ENCODE measurements at regions not wholly inside any gene's neighbourhood (a gene's known extent, or its start where the extent isn't known, plus 50 kb on each side); places are given as distances from the start of the nearest gene placed in this dataset.

DNA sequence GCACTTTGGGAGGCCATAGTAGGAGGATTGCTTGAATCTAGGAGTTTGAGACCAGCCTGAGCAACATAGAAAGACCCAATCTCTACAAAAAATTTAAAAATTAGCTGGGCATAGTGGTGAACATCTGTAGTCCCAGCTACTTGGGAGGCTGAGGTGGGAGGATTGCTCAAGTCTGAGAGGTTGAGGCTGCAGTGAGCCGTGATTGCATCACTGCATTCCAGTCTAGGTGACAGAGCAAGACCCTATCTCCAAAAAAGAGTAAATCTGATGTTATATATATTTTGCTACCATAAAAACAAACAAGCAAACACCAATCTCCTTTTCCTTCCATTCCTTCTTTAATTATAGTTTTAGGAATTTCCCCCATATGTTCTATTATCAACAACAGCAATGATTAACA, 74.2 kb upstream of the RNU6-1 start:
- Histone ChIP-seq H3K27me3 (ENCODE audit: insufficient read depth, low read length) (no peaks in the 10 kb centered on the region), H3K4me3 (ENCODE audit: low read length) (no peak overlapping the region), H3K36me3 (ENCODE audit: insufficient read depth, low read length) (no peaks in the 10 kb centered on the region), H3K9me3 (ENCODE audit: low read length) (no peaks in the 10 kb centered on the region), H3K4me1 (ENCODE audit: insufficient read depth, low read length) (peaks cover 45% of the 10 kb centered on the region), H2AFZ (ENCODE audit: low read depth, low read length) (no peak overlapping the region)

DNA sequence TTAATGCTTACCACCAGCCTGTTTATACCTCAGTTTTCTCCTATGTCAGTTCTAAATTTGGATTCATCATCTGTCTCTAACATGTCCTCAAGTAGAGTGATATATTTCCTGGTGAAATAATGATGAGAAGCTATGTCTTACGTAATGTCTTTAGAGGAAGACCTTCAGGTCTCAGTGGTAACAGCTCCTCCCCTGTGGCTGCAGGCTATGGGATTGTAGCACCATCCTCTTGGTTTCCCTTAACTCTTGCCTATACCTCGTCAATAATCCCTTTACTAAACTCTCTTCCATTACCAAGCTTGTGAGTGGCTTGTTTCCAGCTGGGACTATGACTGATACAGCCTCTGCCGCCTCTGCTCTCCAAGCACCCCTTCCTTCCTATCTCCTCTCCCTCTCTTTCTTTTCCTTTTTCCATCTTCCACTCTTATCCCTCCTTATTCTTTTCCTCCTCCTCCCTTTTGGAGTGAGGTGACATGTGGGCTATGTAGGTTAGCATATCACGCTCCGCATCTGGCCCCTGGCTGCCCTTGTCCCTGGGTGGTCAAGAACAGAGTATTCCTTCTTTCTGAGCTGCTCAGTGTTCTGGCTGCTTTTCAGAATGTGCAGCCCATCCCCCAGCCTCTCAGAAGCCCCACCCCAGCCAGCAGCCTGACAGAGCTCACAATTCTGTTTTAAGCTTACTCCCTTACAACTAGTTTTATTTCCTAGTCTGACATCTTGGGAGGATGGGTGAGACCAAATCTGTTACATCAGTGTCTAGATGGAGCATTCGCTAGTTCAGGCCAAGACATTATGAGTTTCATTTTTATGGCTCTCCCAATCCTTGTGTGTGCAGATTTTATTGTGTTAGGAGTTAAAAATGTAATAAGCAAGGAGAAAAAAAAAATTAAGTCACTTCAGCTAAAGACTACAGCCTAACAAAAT, 75.0 kb upstream of the RNU6-1 start:
- Histone ChIP-seq H2AFZ (ENCODE audit: low read depth, low read length) (peak overlapping the region; percentile 53), H3K27me3 (ENCODE audit: insufficient read depth, low read length) (no peaks in the 10 kb centered on the region), H3K9me3 (ENCODE audit: low read length) (no peaks in the 10 kb centered on the region), H3K36me3 (ENCODE audit: insufficient read depth, low read length) (no peaks in the 10 kb centered on the region), H3K4me3 (ENCODE audit: low read length) (no peak overlapping the region), H3K4me1 (ENCODE audit: insufficient read depth, low read length) (peaks cover 45% of the 10 kb centered on the region)

DNA sequence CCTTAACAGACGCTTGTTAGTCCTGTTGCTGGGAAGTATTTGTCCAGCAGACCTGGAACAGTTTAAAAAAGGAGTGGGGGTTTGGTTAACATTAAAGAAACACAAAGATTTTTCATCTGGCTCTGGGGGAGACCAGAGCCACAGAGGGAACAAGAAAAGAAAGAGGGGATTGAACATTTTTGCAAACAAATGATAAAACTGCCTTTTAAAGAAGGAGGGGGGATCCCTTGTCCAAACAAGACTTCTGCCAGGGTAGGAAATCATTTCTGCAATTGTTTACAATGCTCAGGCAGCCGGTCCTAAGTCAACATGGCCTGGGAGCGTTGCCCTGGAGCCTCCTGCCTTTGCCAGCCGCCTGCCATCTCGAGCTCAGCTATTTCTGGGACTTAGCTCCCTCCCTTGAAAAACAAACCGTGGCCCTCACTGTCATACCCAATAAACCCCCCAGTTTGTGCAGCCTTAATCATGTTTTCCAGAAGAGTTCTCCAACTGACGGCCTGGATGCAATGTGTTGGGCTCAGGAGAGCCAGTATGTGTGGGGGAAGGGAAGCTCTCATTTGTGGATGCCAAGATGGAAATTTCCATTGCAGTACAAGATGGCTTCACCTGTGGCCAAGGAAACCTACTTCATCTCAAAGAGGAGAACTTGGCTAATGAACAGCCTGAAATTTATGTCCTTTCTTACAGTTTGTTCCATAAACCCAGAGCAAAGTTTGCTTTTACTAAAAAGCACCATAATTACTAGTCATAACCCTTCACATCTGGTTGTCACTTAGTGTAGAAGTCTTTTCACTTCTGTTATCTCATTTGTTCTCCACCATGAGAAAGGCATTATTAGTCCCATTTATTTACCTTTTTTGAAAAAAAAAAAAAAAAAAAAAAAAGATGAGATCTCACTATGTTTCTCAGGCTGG, 75.9 kb upstream of the RNU6-1 start:
- H3K4me1 ChIP-seq (ENCODE audit: insufficient read depth, low read length): peaks cover 45% of the 10 kb centered on the region
- H3K27me3 ChIP-seq (ENCODE audit: insufficient read depth, low read length): no peaks in the 10 kb centered on the region
- no peak overlapping the region for H3K4me3 ChIP-seq (ENCODE audit: low read length)
- peak overlapping the region; percentile 53 for H2AFZ ChIP-seq (ENCODE audit: low read depth, low read length)
- H3K9me3 ChIP-seq (ENCODE audit: low read length): no peaks in the 10 kb centered on the region
- no peaks in the 10 kb centered on the region for H3K36me3 ChIP-seq (ENCODE audit: insufficient read depth, low read length)

DNA sequence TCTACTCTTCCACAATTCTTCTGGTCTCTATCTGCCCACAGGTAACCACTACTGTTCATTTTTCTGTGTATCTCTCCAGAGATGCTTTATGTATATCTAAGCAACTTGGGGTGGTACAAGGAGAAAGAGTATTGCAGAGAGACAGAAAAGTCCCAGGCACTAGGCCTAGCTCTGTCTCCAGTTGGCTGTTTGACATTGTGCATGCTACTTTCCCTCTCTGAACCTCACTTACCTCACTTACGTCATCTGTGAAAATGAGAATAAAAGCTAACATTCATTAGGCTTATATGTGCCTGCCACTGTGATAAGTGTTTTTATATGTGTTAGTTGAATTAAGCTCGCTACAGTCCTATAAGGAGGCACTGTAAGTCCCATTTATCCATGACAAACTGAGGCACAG, 76.7 kb upstream of the RNU6-1 start:
- H3K4me1 ChIP-seq (ENCODE audit: insufficient read depth, low read length): peaks cover 45% of the 10 kb centered on the region
- no peaks in the 10 kb centered on the region for H3K36me3 ChIP-seq (ENCODE audit: insufficient read depth, low read length)
- H3K27me3 ChIP-seq (ENCODE audit: insufficient read depth, low read length): no peaks in the 10 kb centered on the region
- H3K4me3 ChIP-seq (ENCODE audit: low read length): no peak overlapping the region
- no peaks in the 10 kb centered on the region for H3K9me3 ChIP-seq (ENCODE audit: low read length)
- no peak overlapping the region for H2AFZ ChIP-seq (ENCODE audit: low read depth, low read length)

GRCh38 chr15:67917037-67917436, 77.2 kb upstream of the RNU6-1 start:
- Histone ChIP-seq H3K27me3 (ENCODE audit: insufficient read depth, low read length) (no peaks in the 10 kb centered on the region), H3K36me3 (ENCODE audit: insufficient read depth, low read length) (no peaks in the 10 kb centered on the region), H3K4me3 (ENCODE audit: low read length) (no peak overlapping the region), H3K4me1 (ENCODE audit: insufficient read depth, low read length) (peaks cover 45% of the 10 kb centered on the region), H2AFZ (ENCODE audit: low read depth, low read length) (no peak overlapping the region), H3K9me3 (ENCODE audit: low read length) (no peaks in the 10 kb centered on the region)

GRCh38 chr15:67917636-67918035, 77.8 kb upstream of the RNU6-1 start:
- Histone ChIP-seq H2AFZ (ENCODE audit: low read depth, low read length) (no peak overlapping the region), H3K36me3 (ENCODE audit: insufficient read depth, low read length) (no peaks in the 10 kb centered on the region), H3K4me1 (ENCODE audit: insufficient read depth, low read length) (peaks cover 45% of the 10 kb centered on the region), H3K9me3 (ENCODE audit: low read length) (no peaks in the 10 kb centered on the region), H3K27me3 (ENCODE audit: insufficient read depth, low read length) (no peaks in the 10 kb centered on the region), H3K4me3 (ENCODE audit: low read length) (no peak overlapping the region)

- Histone ChIP-seq H3K4me1 (ENCODE audit: insufficient read depth, low read length) (peaks cover 45% of the 10 kb centered on the region), H2AFZ (ENCODE audit: low read depth, low read length) (no peak overlapping the region), H3K27me3 (ENCODE audit: insufficient read depth, low read length) (no peaks in the 10 kb centered on the region), H3K36me3 (ENCODE audit: insufficient read depth, low read length) (no peaks in the 10 kb centered on the region), H3K4me3 (ENCODE audit: low read length) (no peak overlapping the region), H3K9me3 (ENCODE audit: low read length) (no peaks in the 10 kb centered on the region)
These were observed 78.5 kb upstream of the RNU6-1 start for GRCh38 chr15:67918205-67918861.

GRCh38 chr15:67920524-67921240, 80.8 kb upstream of the RNU6-1 start:
- Histone ChIP-seq H3K9me3 (ENCODE audit: low read length) (peaks cover 3% of the 10 kb centered on the region), H2AFZ (ENCODE audit: low read depth, low read length) (no peak overlapping the region), H3K36me3 (ENCODE audit: insufficient read depth, low read length) (no peaks in the 10 kb centered on the region), H3K4me1 (ENCODE audit: insufficient read depth, low read length) (peaks cover 31% of the 10 kb centered on the region), H3K27me3 (ENCODE audit: insufficient read depth, low read length) (no peaks in the 10 kb centered on the region), H3K4me3 (ENCODE audit: low read length) (no peak overlapping the region)

- peaks cover 3% of the 10 kb centered on the region for H3K9me3 ChIP-seq (ENCODE audit: low read length)
- H3K4me1 ChIP-seq (ENCODE audit: insufficient read depth, low read length): peaks cover 18% of the 10 kb centered on the region
- no peaks in the 10 kb centered on the region for H3K27me3 ChIP-seq (ENCODE audit: insufficient read depth, low read length)
- H2AFZ ChIP-seq (ENCODE audit: low read depth, low read length): no peak overlapping the region
- no peak overlapping the region for H3K4me3 ChIP-seq (ENCODE audit: low read length)
- H3K36me3 ChIP-seq (ENCODE audit: insufficient read depth, low read length): no peaks in the 10 kb centered on the region
These were observed 82.3 kb upstream of the RNU6-1 start for GRCh38 chr15:67922106-67922675.

DNA sequence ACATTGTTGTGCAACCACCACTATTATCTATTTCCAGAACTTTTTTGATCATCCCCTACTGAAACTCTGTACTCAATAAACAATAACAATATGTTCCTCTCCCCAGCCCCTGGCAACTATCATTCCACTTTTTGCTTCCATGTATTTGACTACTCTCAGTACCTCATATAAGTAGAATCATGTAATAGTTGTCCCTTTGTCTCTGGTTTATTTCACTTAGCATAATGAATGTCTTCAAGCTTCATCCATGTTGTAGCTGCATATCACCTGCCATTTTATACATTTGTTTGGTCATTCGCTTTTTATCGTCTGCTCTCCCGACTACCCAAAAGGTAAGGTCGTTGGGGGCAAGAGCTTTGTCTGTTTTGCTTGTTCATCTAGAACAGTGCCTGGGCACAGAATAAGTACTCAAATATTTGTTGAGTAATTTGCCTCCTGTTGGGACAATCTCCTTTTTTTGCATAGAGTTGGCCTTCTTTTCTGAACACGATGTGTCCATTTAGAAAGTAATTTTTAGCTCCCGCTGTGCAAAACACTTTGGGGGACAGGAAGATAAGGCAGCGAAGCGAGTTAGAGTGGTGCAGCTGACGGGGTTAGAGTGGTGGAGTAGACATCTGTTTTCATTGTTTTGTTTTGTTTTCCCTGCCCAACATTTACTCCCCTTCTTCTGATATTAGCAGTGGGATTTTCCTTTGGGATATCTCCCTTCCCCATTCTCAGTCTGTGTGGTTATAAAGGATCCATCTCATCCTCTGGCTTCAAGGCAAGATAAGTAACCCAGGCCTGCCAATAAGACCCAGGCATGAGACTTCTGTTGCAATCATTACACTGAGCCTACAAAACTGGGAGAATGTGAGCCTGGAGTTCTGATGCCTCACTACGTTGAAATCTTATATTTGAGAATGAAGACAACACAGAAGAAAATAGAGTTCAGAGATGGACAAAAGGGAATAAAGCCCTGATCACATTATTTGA, 83.4 kb upstream of the RNU6-1 start:
- Histone ChIP-seq H3K27me3 (ENCODE audit: insufficient read depth, low read length) (no peaks in the 10 kb centered on the region), H2AFZ (ENCODE audit: low read depth, low read length) (no peak overlapping the region), H3K4me3 (ENCODE audit: low read length) (no peak overlapping the region), H3K9me3 (ENCODE audit: low read length) (peaks cover 3% of the 10 kb centered on the region), H3K36me3 (ENCODE audit: insufficient read depth, low read length) (no peaks in the 10 kb centered on the region), H3K4me1 (ENCODE audit: insufficient read depth, low read length) (peaks cover 7% of the 10 kb centered on the region)

- no peaks in the 10 kb centered on the region for H3K36me3 ChIP-seq (ENCODE audit: insufficient read depth, low read length)
- peaks cover 3% of the 10 kb centered on the region for H3K9me3 ChIP-seq (ENCODE audit: low read length)
- no peaks in the 10 kb centered on the region for H3K4me1 ChIP-seq (ENCODE audit: insufficient read depth, low read length)
- no peak overlapping the region for H2AFZ ChIP-seq (ENCODE audit: low read depth, low read length)
- no peaks in the 10 kb centered on the region for H3K27me3 ChIP-seq (ENCODE audit: insufficient read depth, low read length)
- no peak overlapping the region for H3K4me3 ChIP-seq (ENCODE audit: low read length)
These were observed 84.6 kb upstream of the RNU6-1 start for GRCh38 chr15:67924359-67924974.

Measured in neuron (in vitro differentiated cells).